NCI-H187 treated with DMSO at 0.1 percent for 48 hours (cell line): ENCODE measurements at regions not wholly inside any gene's neighbourhood (a gene's known extent, or its start where the extent isn't known, plus 50 kb on each side); places are given as distances from the start of the nearest gene placed in this dataset.
"Not testable (repeated sequence)": the region's sequence is repeated elsewhere in the genome, so short reads cannot be mapped to it uniquely, and the experiment has no call there.

ENCODE experiments used
- DNase-seq: peaks from one replicate; lab custom pipeline; 2025; lab: John Stamatoyannopoulos, UW

GRCh38 chr7:83732305-83732704, 83.4 kb upstream of the SEMA3E start:
- DNase-seq: peak; percentile 54

- no peak for DNase-seq
Measured at GRCh38 chr7:83731154-83731553, 82.2 kb upstream of the SEMA3E start.

- DNase-seq: not testable (repeated sequence)
Measured at GRCh38 chr7:83716923-83717322, 68.0 kb upstream of the SEMA3E start.

- no peak for DNase-seq
Measured at GRCh38 chr7:83708531-83708930, 59.6 kb upstream of the SEMA3E start.

- DNase-seq: no peak
Measured at GRCh38 chr7:83704564-83704963, 55.6 kb upstream of the SEMA3E start.

- DNase-seq: no peak
Measured at GRCh38 chr7:83702446-83702845, 53.5 kb upstream of the SEMA3E start.

- DNase-seq: no peak
Measured at GRCh38 chr7:83701736-83702135, 52.8 kb upstream of the SEMA3E start.
